HG02610 (cell line): ENCODE measurements at regions not wholly inside any gene's neighbourhood (a gene's known extent, or its start where the extent isn't known, plus 50 kb on each side); places are given as distances from the start of the nearest gene placed in this dataset.

Source experiments
- ATAC-seq: cut with Tn5 transposase; IDR thresholded peaks from one replicate; pipeline ENCODE4 v1.9.1; 2021; ENCODE audit warnings: mild to moderate bottlenecking, moderate library complexity; ENCODE audit not compliant: unreplicated experiment

DNA sequence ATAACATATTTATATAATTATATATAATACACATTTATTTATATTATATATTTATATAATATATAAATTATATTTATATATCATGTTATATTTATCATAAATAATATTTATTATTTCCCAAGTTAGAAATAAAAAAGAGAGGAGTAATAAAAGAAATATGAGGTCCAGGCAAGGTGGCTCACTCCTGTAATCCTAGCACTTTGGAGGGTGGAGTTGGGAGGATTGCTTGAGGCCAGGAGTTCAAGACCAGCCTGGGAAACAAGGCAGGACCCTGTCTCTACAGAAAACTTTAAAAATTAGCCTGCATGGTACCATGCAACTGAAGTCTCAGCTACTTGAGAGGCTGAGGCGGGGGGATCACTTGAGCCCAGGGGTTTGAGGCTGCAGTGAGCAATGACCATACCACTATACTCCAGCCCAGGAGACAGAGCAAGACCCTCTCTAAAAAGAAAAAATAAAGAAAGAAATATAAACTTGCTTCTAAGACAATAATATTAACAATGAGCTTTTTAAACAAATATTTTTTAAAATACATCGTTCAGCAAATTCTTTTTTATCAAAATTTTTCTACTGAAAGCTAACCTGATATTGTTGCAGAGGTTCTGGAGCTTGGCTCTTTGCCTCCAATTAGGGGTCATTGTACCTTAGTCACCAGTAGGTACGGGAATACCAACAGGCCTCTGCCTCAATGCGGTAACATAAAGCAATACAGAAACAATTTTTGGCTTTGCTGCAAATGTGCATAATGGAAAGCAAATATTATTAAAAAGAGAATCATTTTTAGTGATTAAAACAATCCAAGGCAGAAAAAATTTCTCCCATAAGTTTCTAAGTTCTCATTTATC is 290.0 kb downstream of the SETD4 start:
- no peak for ATAC-seq

DNA sequence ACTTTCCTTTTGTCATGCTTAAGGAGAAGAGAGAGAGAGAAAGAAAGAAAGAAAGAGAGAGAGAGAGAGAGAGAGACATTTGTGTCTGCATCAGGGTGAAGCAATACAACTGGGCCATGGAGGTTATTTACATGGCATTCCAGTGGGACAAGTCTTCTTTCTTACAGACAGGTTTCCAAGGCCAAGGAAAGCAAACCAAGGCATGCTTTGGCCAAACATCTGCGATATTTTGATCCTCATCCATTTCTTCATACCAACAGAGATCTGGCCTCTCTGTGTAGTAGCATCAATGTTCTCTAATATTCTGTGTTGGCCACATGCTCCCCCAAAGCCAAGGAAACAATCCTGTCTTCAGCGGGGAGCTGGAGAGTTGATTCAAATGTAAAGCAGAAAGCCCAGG is 292.1 kb downstream of the SETD4 start:
- no peak for ATAC-seq

DNA sequence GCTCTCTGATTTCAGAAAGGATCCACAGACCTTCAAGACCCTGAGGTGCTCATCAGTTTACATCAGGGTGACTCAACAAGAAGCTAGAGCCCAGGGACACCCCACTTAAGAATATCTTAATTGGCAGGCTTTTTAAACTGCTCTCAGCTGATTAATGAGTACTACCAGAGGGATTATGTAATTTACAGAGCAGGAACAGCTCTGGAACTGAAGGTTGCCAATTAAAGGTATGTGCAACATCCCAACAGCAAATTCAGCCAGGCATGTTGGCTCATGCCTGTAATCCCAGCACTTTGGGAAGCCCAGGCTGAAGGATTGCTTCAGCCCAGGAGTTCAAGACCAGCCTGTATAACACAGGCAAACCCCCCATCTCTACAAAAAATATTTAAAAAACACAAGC is 295.7 kb downstream of the SETD4 start:
- ATAC-seq, result no peak

DNA sequence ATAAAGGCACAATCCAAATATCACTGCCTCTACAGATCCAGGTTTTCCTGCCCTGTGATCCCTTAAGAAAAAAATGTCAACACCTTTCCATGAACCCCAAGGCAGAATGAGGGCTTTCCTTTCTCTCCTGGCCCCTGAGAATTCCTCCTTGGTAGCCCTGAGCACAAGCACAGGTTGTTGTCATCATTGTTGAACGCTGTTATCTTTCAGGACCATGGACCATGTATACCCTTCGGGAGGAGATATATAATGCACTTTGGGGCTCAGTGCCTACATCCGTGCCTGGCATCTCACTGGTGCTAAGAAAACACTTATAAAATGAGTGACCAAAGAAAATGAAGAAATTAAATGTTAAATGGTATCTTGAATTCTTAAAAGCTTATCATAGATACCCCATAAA is 296.2 kb downstream of the SETD4 start:
- no peak for ATAC-seq

DNA sequence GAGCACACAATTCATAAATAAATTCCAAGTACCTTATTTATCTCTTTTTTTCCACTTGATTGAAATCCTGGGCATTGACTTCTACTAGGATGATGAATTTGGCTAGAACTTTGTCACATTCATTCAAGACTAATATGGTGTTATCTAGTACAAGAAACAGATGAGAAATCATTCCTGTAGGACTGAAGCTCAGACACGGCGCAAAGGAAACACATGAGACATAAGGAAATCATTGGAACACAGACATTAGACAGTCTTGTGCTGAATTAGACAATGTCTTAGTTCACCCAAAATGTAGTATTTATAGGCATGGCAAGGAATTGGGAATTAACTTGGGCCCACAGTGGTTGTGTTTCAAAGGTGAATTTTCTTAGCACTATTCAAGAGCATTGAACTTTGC is 305.7 kb downstream of the SETD4 start:
- ATAC-seq, result no peak

DNA sequence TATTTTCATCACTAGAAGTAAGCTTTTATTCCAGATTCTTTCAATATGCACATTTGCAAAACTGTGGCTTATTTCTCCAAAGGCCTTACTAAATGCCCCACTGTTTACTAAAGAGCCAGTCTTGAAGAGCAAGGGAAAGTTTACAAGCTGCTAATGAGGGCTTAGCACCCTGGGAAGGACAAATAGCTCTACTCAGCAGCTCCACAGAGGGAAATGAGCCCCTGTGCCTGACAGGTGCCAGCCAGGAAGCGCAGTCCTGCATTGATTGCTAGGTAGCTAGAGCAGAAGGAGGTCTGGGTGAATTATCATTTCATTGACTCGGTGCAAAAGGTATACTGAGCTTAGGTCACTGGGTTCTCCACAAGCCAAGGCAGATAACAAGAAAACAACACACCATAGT is 307.0 kb downstream of the SETD4 start:
- no peak for ATAC-seq

DNA sequence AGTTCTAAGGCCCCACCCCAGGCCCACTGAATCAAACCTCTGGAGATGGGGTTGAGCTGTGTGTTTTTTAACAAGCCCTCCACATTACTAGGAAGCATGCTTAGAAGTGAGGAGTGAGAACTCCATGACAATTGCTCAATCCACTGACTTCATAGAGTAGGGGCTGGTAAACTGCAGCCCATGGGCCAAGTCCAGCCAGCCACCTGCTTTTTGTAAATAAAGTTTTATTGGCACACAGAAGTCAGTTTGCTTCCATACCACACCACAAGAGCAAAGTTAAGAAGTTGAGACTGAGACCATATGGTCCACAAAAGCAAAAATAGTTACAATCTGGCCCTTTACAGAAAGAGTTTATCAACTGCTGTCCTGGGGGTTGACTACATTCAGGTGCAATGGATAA is 309.2 kb downstream of the SETD4 start:
- ATAC-seq, result no peak

DNA sequence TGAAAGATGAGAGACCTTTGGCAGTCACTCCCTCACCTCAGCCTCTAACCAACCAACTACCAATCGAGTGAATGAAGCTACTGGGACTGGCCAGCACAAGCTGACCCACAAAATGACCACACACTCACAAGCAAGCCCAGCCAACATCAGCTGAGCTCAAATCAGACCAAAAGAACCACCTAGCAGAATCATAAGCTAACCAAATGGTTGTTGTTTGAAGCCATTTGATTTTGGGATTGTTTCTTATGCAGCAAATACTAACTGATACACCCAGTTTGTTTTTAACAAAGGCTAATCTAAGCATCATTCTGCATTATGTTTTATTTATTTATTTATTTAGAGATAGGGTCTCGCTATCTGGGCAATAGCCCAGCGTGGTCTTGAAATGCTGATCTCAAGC is 310.4 kb downstream of the SETD4 start:
- ATAC-seq, result no peak

DNA sequence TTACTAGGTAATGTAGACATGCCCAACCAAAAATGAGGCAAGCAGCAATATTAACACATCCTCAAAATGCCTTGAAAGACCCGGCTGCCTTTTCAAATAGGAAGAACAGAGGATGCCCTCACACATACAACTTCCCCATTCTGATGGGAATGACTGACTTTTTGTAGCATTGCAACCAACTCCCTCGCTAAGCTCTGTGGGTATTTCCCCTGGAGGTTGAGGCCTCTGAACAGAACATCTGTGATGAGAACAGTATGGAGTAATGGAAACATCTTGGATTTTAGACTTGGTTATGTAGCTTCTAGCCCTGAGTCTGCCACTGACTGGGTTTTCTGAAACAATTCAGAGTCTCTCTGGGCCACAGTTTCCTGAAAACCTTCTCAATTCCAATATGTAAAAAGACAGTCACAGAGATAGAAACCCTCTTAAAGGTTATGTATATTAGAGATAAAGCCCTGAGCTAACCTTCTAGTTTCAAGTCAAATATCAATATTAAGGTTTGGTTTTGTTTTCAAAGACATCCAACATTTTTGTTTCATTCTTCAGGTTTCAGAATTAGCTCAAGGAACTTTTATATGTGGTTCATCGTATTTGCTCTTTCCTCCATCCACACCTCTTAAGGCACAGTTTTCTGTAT is 311.5 kb downstream of the SETD4 start:
- ATAC-seq, result no peak

DNA sequence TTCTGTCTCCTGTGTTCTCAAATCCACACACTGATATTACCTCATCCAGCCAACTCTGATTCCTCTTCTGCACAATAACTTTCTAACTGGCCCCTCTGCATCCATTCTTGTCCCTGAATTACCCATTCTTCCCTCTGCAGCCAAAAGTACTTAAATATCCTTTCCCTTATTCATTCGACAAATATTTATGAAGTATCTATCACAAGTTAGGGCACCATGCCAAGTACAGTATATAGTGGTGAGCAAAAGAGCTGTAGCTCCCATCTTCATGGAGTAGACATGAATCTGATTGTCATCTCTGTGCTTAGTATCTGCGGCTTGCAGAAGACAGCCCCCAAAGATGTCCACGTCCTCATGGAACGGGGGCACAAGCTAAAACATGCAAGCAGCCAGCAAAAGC is 316.8 kb downstream of the SETD4 start:
- ATAC-seq, result no peak

DNA sequence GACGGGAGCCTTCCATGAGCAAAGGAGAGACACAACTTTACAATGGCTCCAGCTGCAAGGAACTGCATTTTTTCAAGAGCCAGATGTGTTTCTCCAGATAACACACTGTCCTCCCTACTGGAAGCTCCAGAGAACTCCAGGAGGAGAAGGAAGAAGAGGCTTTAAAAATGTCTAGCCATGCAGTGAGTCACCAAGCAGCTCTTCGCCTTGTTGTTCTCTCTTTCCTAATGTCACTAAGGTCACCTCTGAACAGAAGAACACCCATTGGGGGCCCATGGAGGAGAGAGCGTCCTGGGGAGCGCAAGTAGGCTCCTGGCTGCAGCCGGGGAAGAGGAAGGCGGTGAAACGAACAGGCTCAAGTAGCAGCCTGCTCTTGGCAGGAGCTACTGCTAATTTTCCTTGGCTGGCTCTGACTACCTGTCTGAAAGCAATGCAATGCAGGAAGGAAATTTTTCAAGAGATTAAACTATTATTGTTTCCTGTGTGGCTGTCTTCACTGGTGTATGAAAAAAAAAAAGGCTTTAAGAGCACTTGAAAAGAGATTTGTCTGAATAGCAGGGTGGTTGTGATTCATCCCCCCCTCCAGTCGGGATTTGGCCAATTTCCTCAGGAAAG is 321.9 kb downstream of the SETD4 start:
- ATAC-seq, result no peak

DNA sequence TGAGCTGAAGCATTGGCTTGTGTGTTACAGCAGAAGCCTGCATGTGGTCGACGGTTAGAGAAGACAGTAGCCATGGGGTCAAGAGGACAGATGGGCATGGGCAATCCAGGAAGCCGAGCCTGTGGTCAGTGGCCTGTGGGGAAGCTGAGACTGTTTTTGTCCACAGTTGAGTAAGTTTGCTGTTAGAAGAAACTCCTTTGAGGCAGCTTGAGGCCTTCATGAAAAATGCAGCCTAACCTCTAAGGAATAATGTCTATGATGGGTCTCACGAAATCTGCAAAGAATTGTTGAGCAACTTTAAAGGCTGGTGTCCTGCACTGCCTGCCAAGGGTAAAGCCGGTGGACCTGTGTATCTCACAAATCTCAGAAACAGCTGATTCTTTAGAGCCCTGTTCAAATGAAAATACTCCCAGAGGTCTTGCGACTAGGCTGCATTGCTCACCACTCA is 322.4 kb downstream of the SETD4 start:
- no peak for ATAC-seq

DNA sequence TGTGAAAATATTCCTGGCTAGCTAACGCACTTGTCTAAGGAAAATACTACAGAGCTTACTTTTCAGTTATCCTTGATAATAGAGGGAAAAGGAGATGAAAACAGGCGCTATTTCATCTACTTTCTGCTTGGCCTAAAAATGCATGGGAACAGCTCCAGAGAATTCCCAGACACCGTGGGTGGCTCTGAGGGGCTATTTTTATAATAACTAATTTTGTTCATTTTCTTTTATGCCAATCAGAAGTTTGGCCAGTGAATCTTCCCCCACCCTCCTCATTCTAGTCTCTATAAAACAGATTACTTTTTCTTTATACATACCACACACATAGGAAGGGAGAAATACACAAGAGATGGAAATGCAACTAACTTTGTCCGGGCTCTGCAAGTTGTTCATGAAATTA is 322.9 kb downstream of the SETD4 start:
- no peak for ATAC-seq

DNA sequence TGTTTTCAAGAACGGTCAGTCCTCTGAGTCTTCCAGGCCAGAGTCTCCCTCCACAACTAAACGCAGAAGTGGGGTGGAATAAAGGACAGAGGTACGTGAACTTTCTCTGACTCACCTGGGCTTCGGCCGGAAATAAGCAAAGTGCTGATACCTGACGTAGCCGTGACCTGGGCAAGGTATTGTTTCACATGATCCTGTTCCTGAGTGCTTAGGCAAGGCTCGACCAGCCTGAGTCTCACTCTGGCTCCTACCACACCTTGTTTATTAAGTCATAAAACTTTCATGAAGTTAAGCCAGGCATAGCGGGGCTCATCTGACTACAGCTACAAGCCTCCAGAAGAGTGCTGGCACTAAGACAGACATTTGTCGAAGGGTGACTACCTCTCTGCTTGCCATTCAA is 327.5 kb downstream of the SETD4 start:
- ATAC-seq, result no peak

DNA sequence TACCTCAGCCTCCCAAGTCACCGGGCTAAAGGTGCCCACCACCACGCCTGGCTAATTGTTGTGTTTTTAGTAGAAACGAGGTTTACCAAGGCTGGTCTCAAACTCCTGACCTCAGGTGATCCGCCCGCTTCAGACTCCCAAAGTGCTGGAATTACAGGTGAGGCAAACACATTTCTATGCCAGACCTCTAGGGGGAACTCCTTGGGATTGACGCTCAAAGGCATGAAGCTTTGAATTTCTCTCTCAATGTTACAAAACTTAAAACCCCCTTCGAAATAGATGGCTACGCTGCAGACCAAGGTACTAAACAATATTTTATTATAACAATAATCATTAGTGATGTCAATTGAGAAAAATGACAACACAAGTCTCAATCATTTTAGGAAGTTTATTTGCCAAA is 330.0 kb downstream of the SETD4 start:
- no peak for ATAC-seq

DNA sequence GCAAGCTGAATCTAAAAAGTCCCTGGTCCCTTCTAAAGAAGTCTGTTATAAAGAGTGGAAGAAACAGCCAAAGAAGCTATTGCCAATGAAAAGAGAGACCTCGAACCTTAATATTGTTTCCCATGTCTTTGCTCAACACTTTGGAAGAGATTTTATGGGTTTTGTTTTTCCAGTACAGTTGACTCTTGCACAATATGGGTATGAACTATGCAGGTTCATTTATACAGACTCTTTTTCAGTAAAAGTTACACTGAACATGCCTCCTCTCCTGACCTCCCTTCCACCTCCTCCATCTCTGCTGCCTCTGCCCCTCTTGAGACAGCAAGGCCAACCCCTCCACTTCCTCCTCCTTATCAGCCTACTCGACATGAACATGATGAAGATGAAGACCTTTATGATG is 332.5 kb downstream of the SETD4 start:
- no peak for ATAC-seq

DNA sequence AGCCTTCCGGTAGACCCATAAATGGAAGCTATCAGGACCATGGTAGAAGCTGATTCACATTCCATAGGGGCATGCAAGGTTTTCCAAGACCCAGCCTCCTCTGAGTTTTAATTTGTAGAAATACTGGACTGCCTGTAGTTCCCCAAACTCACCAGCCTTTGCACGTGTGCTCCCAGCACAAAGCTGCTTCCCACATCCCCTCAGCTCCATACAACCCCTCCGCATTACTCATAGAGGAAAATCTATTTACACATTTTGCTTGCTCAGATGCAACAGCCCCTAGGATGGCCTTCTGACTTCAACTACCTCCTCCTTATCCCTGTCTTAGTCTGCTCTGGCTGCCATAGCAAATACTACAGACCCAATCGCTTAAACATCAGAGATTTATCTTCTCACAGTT is 336.2 kb downstream of the SETD4 start:
- ATAC-seq, result no peak

DNA sequence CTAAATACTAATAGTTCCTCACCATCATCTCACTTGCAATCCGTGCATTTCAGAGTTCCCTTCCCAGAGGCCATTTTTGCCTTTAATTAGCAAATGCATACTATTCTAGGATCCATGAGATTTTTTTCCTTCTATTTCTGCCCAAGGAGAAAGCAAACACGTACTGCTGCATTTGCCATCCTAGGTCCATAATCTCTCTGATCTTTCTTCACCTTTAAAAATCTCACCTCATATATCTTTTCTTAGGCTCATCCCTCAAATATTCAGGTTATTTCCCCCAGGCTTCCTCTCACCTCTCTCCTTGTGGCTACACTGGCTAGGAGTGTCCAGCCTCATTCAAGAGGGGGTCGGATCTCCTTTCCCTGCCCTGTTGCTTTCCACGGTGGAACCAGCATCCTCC is 338.6 kb downstream of the SETD4 start:
- ATAC-seq, result no peak

DNA sequence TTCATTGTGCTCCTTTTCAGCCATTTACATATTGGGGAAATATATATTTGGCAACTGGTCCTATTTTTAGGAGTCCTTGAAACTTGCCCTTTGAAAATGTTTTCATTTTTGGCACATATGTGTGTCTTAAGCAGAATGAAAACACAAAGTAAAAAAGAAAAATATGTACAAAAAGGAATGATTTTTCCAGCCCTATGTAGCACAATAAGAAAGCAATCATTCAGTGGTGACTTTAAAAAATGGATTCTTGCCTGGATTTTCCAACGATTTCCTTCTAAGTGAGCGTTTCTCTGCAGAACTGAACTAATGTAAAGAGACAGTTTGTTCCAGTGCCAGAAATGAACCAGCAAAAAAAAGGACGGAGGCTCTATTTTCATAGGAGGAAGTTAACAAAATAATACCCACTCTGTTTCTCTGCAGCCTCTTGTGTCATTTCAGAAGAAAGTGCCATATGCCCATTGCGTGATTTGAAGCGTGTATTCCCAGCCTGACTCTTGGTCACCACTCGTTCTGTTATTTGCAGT is 340.1 kb downstream of the SETD4 start:
- ATAC-seq, result no peak

DNA sequence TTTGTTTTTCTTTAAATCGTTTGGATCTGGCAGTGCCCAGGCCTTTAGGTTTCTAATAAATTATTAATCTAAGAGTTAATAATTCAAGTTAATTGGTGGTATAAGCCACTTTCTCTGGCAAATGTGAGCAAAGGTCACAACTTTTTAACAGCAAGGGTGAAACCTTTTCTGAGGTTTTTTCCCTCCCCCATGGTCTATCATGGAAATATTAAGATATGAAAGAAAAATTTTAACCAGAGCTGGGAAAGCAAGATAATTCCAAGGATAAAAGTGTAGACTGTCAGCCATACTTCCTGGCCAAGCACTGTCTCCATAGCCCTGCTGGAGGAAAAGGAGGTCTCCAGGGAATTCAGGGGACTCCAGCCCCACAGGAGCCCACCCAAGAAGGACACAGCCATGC is 341.2 kb downstream of the SETD4 start:
- ATAC-seq, result no peak

DNA sequence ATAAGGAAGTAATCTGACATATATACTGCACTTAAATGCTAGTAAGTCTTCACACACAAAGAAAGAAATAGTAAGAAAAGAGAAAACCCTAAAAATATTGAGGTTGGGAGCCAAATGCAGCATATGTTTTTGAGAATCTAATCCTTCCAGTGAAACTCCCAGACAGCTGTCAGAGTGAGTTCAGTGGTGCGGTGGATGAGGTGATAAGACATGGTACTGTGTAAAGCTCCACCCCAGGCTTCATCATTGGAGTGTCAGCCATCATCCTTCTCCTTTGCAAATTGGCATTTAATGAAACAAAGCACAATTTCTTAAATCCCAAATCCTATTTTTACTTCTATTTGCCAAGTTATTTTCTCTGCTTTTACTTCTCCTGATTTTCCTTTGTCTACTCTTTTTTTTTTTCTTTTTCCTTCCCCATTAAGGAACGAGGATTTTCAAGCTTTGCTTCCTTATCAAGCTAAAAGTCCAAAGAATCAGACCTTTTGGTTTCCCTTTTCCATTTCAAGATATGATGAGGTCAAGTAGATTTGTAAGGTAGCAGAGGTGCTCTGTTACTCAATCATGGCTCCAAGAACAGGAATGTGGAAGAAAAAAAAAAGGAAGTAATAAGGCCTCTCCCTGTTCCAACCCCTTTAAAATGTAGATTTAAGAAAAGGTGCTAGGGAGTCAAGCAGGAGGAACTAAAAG is 343.3 kb downstream of the SETD4 start:
- ATAC-seq, result no peak
